GM04504 (cell line): ENCODE measurements at regions not wholly inside any gene's neighbourhood (a gene's known extent, or its start where the extent isn't known, plus 50 kb on each side); places are given as distances from the start of the nearest gene placed in this dataset.

Experiments used
- DNase-seq: peaks from one replicate; pipeline ENCODE4 v3.0.0-alpha.2; 2012; ENCODE audit warnings: low read depth

DNA sequence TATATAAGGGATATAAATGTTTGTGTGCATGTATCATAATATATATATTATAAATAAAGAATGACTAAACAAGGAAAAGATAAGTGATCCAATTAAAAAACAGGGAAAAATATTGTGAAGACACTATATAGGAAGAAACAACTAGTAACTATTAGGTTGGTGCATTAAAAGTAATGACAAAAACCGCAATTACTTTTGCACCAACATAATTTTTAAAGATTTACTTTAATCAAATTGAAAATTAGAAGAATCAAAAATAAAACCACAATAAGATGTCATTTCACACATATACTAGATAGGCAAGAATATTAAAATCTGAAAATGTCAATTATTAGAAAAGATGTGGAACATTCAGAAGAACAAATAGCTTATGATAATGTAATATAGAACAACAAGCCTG is 595.9 kb downstream of the KCNJ3 start:
- DNase-seq, result no peak

GRCh38 chr2:155281907-155282306 is 583.4 kb downstream of the KCNJ3 start:
- DNase-seq, result no peak

- no peak for DNase-seq
These were observed 574.8 kb downstream of the KCNJ3 start for GRCh38 chr2:155273323-155273722.

- DNase-seq, result no peak
These were observed 568.1 kb downstream of the KCNJ3 start for GRCh38 chr2:155266583-155266982.

DNA sequence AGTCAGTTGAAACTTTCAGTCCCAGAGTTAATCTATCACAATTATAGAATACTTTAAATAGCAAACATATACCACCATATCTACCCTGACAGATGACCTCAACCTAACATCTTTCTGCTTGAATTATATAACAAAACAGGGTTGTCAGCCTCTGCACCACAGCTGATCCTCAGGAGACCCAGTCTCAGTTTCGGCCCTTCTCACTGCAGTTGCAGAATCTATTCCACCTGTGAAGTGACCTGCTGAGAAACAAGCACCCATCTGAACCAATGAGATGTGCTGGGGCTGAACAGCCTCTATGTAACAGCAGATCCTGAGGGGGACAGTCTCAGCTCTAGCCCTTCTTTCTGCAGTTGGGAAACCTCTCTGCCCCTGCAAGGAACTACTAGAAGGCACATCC is 567.6 kb downstream of the KCNJ3 start:
- no peak for DNase-seq

DNA sequence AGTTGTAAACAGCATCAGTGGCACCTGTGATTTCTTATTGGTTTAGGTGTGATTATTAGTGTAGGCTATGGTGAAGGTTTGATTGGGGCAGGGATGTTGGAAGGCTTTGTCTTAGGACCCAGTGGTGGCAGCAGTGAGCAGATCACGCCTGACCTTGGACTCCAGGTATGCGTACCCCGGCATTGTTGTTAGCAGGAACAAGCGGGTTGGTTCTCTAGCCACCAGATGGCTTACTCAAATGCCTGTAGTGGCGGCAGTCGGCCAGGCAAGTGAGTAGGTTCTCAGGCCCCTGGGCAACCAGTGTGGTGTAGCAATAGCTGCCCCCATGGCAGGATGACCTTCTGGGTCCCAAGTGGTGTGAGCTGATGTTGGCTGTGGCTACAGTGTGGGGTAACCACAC is 558.3 kb downstream of the KCNJ3 start:
- DNase-seq, result no peak

DNA sequence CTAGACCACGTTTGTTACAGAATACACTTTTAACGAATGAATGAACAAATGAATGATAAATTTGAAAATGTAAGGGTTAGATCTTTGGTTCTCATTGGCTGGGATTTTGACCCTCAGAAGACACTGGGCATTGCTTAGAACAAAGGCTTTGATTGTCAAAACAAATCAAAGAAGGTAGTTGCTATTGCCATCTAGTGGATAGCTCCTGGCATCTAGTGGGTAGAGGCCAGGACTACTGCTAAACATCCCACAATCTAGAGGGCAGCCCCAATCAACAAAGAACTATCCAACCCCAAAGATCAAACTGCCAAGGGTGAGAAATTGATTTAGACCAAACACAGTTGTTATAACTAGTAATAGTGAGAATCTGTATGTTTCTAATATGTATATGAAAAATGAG is 552.3 kb downstream of the KCNJ3 start:
- no peak for DNase-seq

DNA sequence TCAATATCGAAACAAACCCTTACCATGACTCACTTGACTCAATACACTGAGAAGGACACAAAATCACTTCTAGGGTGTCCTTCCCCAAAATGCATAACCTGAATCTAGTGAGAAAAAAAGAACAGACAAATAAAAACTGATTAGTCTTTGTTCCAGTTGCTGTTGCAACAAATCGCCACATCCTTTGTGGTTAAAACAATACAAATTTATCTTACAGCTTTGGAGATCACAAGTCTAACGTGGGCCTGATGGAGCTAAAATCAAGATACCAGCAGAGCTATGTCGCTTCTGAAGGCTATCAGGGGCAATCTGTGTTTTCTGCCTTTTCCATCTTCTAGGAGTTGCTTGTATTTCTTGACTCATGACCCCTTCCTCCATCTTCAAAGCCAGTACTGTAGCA is 541.7 kb downstream of the KCNJ3 start:
- no peak for DNase-seq

DNA sequence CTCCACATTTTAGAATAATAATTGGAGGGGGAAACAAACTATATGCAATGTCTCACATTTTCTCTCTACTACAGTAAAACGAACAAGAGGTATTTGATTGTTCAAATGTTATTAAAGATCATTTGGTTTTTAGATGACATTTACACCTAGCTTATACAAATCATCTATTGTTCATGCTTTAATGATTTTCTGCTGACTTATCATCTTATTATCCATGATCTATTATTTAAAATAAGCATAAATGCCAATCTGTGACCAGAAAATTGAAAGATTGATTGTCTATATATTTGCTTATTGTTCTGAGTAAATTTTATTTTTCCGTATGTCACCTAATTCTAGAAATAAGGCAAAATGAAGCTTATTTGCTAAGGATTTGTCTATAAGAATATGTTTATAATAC is 537.2 kb downstream of the KCNJ3 start:
- no peak for DNase-seq

- DNase-seq, result no peak
These were observed 525.4 kb downstream of the KCNJ3 start for GRCh38 chr2:155223781-155224406.

GRCh38 chr2:155218945-155219344 is 520.5 kb downstream of the KCNJ3 start:
- DNase-seq, result no peak

- DNase-seq, result no peak
These were observed 519.9 kb downstream of the KCNJ3 start for GRCh38 chr2:155218292-155218924.

DNA sequence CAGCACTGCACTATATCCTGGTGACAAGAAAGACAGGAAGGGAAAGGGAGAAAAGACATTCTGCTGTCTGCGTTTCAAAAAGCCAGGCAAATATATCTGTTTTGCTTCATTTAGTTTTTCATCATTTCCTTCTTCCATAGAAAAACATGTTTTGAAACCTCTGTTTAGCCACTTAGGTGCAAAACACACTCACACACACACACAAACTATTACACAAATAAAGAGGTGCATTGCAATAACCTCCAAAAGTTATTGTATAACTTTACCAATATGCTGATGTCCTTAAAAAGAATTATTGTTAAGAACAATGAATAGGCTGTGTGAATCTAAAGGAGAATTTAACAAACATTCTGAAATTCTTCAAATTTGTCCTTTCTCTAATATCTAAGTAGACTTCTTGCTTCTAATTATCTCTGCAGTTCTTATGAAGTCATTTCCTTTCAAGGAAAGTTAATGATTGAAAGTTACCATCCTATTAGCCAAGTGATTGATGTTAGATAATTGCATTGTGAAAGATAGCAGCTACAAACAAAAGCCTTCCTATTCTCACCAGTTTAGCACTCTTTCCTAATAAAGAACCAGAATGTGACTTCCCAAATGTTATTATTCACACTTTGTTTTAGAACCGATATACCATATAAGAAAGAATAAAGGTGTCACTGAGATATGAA is 516.7 kb downstream of the KCNJ3 start:
- no peak for DNase-seq

- DNase-seq, result no peak
These were observed 511.4 kb downstream of the KCNJ3 start for GRCh38 chr2:155209696-155210450.

DNA sequence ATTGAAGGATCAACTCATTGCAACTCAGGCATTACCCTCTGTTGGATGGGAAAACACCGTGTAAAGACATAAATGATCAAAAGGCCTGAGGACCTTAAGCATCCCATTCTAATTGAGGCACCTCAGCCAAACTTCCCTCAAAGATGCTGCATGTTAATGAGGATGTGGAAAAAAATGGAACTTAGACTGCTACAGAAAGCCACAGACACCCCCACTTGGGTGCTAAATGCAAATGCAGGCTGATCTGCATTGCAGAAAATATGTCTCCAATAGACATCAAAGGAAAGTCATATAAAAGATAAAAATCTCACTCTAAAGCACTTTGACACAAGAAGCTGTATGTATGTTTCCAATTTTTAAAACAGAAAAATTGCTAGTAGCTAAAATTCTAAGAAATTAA is 504.7 kb downstream of the KCNJ3 start:
- DNase-seq, result no peak

DNA sequence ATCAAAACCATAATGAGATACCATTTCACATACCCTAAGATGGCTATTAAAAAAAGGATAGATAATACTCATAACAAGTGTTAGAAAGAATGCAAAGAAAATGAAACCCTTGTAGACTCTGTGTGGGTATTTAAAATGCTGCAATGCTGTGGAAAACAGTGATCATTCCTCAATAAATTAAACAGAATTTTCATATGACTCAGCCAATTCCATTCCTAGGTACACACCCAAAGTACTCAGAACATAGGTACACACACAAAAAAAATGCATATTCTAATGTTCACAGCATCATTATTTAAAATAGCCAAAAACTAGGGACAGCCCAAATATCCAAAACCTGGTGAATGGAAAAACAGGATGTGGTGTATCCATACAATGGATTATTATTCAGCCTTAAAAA is 502.3 kb downstream of the KCNJ3 start:
- DNase-seq, result no peak

DNA sequence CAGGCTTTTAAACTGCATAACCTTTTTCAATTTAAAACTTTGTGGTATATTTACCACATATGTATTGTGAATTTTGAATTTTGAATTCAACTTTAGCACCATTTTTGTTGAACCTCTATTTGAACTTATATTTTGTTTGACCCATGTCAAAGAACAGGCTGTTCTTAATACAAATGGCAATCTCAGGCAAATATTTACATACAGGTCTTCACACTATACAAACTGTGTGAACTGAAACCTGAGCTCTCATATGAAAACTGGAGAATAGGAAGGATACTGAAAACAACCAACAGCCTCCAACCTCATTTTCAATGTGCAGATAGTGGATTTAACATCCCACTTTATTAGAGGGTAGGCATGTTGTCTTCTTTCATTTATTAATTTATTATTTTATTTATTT is 491.8 kb downstream of the KCNJ3 start:
- DNase-seq, result no peak

GRCh38 chr2:155178921-155179320 is 480.4 kb downstream of the KCNJ3 start:
- no peak for DNase-seq

GRCh38 chr2:155176345-155176744 is 477.9 kb downstream of the KCNJ3 start:
- DNase-seq, result no peak

DNA sequence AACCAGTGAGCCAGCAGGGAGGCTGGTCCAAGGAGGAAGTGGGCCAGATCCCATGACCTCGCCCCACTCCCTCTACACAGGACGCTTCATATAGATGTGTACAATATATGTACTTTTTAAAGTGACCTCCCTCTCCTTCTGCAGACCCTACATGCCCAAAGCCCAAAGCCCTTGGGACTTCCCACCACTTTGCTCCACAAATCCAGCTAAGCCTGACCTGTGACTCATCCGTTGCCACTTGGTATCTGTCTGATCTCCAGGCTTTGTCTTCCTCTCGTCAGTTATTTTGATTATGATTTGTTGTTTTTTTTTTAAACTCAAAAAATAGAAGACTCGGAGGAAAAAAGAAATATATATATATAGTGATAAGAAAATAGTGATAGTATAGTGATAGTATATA is 470.8 kb downstream of the KCNJ3 start:
- DNase-seq, result no peak

DNA sequence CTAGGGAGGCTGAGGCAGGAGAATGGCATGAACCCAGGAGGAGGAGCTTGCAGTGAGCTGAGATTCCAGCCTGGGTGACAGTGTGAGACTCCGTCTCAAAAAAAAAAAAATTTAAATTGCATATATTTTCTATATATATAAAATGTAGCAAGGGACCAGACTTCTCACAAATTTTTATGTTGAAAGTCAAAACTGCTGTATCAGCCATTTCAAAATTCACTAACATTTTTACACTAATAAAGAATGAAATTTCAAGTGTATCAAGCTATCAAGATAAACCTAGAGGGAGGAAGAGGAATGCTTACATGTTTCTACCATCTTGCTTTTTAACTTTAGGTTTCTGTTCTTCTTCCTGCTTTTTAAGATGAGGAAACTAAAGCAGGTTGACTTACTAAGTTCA is 464.0 kb downstream of the KCNJ3 start:
- DNase-seq, result no peak

DNA sequence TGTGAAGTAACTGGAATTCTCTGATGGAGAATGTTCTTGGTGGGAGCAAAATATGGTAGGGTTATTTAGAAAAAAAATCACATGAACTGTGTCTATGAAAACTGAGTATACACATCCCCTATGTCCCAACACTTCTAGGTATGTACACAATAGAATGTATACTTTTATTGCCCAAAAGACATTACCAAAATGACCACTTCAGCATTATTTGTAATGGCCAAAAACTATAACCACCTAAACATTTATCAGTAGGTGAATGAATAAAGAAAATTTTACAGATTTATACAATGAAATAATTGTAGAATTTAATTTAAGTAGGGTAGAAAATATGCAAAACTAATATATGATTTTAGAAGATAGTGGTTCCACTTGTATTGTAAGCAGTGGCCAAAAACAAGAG is 462.8 kb downstream of the KCNJ3 start:
- no peak for DNase-seq

- no peak for DNase-seq
These were observed 459.2 kb downstream of the KCNJ3 start for GRCh38 chr2:155157711-155158110.
